ENCODE measurements at regions not wholly inside any gene's neighbourhood (a gene's known extent, or its start where the extent isn't known, plus 50 kb on each side); places are given as distances from the start of the nearest gene placed in this dataset.

GRCh38 chr3:88410259-88410658 is 260.5 kb downstream of the C3orf38 start:
- DNase-seq (ENCODE audit: low read depth, low spot score), result no peak
- POLR2A ChIA-PET, result no interaction called here

GRCh38 chr3:88412346-88412745 is 262.6 kb downstream of the C3orf38 start:
- CTCF ChIA-PET, result no interaction called here
- DNase-seq (ENCODE audit: low read depth, low spot score), result no peak

More at GRCh38 chr3:88410259-88410658, 260.5 kb downstream of the C3orf38 start:
- Histone ChIP-seq H3K9me3 (ENCODE audit: control insufficient read depth, insufficient read depth, low read length) (no peaks in the 10 kb centered on the region), H3K4me3 (ENCODE audit: low read depth, low read length) (no peak overlapping the region), H3K27me3 (ENCODE audit: control insufficient read depth, insufficient read depth, low read length) (no peaks in the 10 kb centered on the region), H3K27ac (ENCODE audit: low read depth, low read length) (no peak overlapping the region)
- TF ChIP-seq CTCF (IDR thresholded peaks at IDR 0.05; ENCODE audit: low read depth, low read length), result no peak
- CTCF ChIA-PET, result interaction anchor here (0.6 kb wide), 1 partner anchor 14 kb away, joined by 3 read pairs; no protein-coding TSS in a partner anchor

GRCh38 chr3:88416436-88416835 is 266.7 kb downstream of the C3orf38 start:
- H3K9me3 ChIP-seq (ENCODE audit: control insufficient read depth, insufficient read depth, low read length), result no peaks in the 10 kb centered on the region
- no peaks in the 10 kb centered on the region for H3K27me3 ChIP-seq (ENCODE audit: control insufficient read depth, insufficient read depth, low read length)
- TF ChIP-seq CTCF (IDR thresholded peaks at IDR 0.05; ENCODE audit: low read depth, low read length), result no peak
- ChIA-PET POLR2A (no interaction called here), CTCF (no interaction called here)
- H3K27ac ChIP-seq (ENCODE audit: low read depth, low read length), result no peak overlapping the region
- DNase-seq (ENCODE audit: low read depth, low spot score), result no peak
- H3K4me3 ChIP-seq (ENCODE audit: low read depth, low read length), result no peak overlapping the region

More at GRCh38 chr3:88412346-88412745, 262.6 kb downstream of the C3orf38 start:
- no peaks in the 10 kb centered on the region for H3K27me3 ChIP-seq (ENCODE audit: control insufficient read depth, insufficient read depth, low read length)
- no peak for TF ChIP-seq CTCF (IDR thresholded peaks at IDR 0.05; ENCODE audit: low read depth, low read length)
- POLR2A ChIA-PET, result no interaction called here
- no peak overlapping the region for H3K27ac ChIP-seq (ENCODE audit: low read depth, low read length)
- H3K9me3 ChIP-seq (ENCODE audit: control insufficient read depth, insufficient read depth, low read length), result no peaks in the 10 kb centered on the region
- no peak overlapping the region for H3K4me3 ChIP-seq (ENCODE audit: low read depth, low read length)

- POLR2A ChIA-PET, result no interaction called here
Measured at GRCh38 chr3:88418219-88418618, 268.5 kb downstream of the C3orf38 start.

GRCh38 chr3:88433568-88433967 is 283.8 kb downstream of the C3orf38 start:
- TF ChIP-seq CTCF (IDR thresholded peaks at IDR 0.05; ENCODE audit: low read depth, low read length), result no peak
- DNase-seq (ENCODE audit: low read depth, low spot score), result no peak
- POLR2A ChIA-PET, result no interaction called here
- Histone ChIP-seq H3K4me3 (ENCODE audit: low read depth, low read length) (no peak overlapping the region), H3K27me3 (ENCODE audit: control insufficient read depth, insufficient read depth, low read length) (no peaks in the 10 kb centered on the region), H3K9me3 (ENCODE audit: control insufficient read depth, insufficient read depth, low read length) (no peaks in the 10 kb centered on the region), H3K27ac (ENCODE audit: low read depth, low read length) (no peak overlapping the region)
- CTCF ChIA-PET, result no interaction called here

More at GRCh38 chr3:88418219-88418618, 268.5 kb downstream of the C3orf38 start:
- Histone ChIP-seq H3K27ac (ENCODE audit: low read depth, low read length) (no peak overlapping the region), H3K9me3 (ENCODE audit: control insufficient read depth, insufficient read depth, low read length) (no peaks in the 10 kb centered on the region), H3K4me3 (ENCODE audit: low read depth, low read length) (no peak overlapping the region), H3K27me3 (ENCODE audit: control insufficient read depth, insufficient read depth, low read length) (no peaks in the 10 kb centered on the region)
- TF ChIP-seq CTCF (IDR thresholded peaks at IDR 0.05; ENCODE audit: low read depth, low read length), result no peak
- CTCF ChIA-PET, result no interaction called here
- DNase-seq (ENCODE audit: low read depth, low spot score), result no peak

Data from AG04450 (cell line).